ENCODE measurements at regions not wholly inside any gene's neighbourhood (a gene's known extent, or its start where the extent isn't known, plus 50 kb on each side); places are given as distances from the start of the nearest gene placed in this dataset.

DNA sequence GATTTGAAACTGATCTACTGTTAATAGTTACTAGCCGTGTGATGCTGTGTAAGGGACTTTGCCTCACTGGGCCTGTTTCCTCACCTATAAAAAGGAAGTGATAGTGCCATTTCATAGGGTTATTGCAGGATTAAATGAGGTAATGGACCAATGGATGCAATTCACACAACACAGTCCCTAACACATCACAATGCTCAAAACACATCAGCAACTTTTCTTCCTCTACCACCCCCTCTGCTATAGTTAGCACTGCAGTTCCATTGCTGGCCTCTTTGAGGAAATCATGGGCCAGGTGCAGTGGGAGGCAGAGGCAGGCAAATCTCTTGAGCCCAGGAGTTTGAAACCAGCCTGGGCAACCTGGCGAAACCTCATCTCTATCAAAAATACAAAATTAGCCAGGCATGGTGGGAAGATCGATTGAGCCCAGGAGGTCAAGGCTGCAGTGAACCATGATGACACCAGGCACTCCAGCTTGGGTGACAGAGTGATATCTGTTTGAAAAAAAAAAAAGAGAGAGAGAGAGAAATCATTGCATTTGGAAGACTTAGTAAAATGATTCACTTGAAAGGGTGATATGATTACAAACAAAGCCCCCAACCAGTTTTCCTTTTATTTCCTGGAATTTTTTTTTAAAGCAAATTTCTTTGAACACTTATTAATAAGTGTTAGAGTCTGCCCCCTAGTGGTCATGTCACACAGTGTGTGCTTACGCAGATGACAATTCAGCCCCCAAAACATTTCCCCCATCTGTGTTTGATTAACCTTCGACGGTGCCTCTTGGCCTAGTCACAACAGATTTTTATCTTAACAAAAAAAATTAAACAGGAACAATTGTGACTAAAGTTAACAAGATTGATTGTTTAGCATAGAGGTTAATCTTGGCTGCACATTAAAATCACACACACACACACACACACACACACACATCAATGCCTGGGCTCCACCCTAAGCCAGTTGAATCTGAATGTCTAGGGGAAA, 88.6 kb upstream of the BCL11A start:
- Histone ChIP-seq H3K9me3 (replicated peaks; ENCODE audit: control insufficient read depth, insufficient read depth, low read depth, low read length) (no peaks in the 10 kb centered on the region), H4K20me1 (replicated peaks; ENCODE audit: control insufficient read depth, insufficient read depth, low read length) (no peaks in the 10 kb centered on the region), H3K9ac (ENCODE audit: insufficient read depth in 1 of 2, low read depth in 2 of 2, low read length in 2 of 2) (no peak overlapping the region), H3K36me3 (ENCODE audit: control insufficient read depth, insufficient read depth, low read length) (no peaks in the 10 kb centered on the region), H3K4me3 (no peak overlapping the region), H3K9me1 (ENCODE audit: control insufficient read depth, insufficient read depth, low read length) (no peaks in the 10 kb centered on the region), H3K27ac (ENCODE audit: extremely low read depth, low read depth, low read length) (no peak overlapping the region), H2AFZ (ENCODE audit: low read depth, low read length) (no peak overlapping the region), H3K79me2 (ENCODE audit: control insufficient read depth, insufficient read depth, low read length) (no peaks in the 10 kb centered on the region), H3K4me2 (ENCODE audit: insufficient read depth, low read length) (no peak overlapping the region), H3K4me1 (replicated peaks in 1 of 2; ENCODE audit: control insufficient read depth in 2 of 2, insufficient read depth in 2 of 2, low read length in 2 of 2) (no peaks in the 10 kb centered on the region), H3K27me3 (ENCODE audit: control insufficient read depth in 2 of 2, insufficient read depth in 2 of 2, low read length in 2 of 2) (peaks cover 0 to 29% of the 10 kb centered on the region in 2 experiments; a peak in 3 of 5 replicates)
- in situ Hi-C loops (cut with MboI) (no loop called here), intact Hi-C loops (cut with micrococcal nuclease) (no loop called here)
- ATAC-seq (peak; percentile 92), DNase-seq (ENCODE audit: extremely low read depth in 1 of 4, low spot score in 3 of 4) (peak; percentile 46 to 62 (median 55)), FAIRE-seq (peak; percentile 83)
- TF ChIP-seq SMC3 (conservative IDR thresholded peaks at IDR 0.05; ENCODE audit: insufficient read depth, low read depth, low read length) (0 out of 2 replicates have a peak, but pooled peaks have one; percentile 5), RAD21 (CRISPR knock-in tag; conservative IDR thresholded peaks at IDR 0.05 in 1 of 2, IDR thresholded peaks at IDR 0.05 in 1 of 2) (peak in 1 of 2 experiments; percentile 6; a peak in 1 of 4 replicates)
- TF ChIP-seq, protein P1, sequence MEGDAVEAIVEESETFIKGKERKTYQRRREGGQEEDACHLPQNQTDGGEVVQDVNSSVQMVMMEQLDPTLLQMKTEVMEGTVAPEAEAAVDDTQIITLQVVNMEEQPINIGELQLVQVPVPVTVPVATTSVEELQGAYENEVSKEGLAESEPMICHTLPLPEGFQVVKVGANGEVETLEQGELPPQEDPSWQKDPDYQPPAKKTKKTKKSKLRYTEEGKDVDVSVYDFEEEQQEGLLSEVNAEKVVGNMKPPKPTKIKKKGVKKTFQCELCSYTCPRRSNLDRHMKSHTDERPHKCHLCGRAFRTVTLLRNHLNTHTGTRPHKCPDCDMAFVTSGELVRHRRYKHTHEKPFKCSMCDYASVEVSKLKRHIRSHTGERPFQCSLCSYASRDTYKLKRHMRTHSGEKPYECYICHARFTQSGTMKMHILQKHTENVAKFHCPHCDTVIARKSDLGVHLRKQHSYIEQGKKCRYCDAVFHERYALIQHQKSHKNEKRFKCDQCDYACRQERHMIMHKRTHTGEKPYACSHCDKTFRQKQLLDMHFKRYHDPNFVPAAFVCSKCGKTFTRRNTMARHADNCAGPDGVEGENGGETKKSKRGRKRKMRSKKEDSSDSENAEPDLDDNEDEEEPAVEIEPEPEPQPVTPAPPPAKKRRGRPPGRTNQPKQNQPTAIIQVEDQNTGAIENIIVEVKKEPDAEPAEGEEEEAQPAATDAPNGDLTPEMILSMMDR (IDR thresholded peaks at IDR 0.05 in 2 of 3, conservative IDR thresholded peaks at IDR 0.05 in 1 of 3; ENCODE audit: insufficient read depth in 2 of 3, low read depth in 1 of 3, low read length in 3 of 3), result peak; percentile 51 to 68 (median 65)
- TF ChIP-seq, protein P2, sequence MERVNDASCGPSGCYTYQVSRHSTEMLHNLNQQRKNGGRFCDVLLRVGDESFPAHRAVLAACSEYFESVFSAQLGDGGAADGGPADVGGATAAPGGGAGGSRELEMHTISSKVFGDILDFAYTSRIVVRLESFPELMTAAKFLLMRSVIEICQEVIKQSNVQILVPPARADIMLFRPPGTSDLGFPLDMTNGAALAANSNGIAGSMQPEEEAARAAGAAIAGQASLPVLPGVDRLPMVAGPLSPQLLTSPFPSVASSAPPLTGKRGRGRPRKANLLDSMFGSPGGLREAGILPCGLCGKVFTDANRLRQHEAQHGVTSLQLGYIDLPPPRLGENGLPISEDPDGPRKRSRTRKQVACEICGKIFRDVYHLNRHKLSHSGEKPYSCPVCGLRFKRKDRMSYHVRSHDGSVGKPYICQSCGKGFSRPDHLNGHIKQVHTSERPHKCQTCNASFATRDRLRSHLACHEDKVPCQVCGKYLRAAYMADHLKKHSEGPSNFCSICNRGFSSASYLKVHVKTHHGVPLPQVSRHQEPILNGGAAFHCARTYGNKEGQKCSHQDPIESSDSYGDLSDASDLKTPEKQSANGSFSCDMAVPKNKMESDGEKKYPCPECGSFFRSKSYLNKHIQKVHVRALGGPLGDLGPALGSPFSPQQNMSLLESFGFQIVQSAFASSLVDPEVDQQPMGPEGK (CRISPR knock-in tag; IDR thresholded peaks at IDR 0.05; ENCODE audit: borderline replicate concordance), result no peak
- POLR2A ChIA-PET, result no interaction called here
- BruUV-seq (replicated peaks), result no TSS peak
- CTCF ChIA-PET (ENCODE audit: low intra/inter-chr PET ratio), result no interaction called here
- 1% methylated on average over 6 of the region's 6 CpGs for WGBS (ENCODE audit: insufficient coverage, low coverage, missing lambda C conversion rate)

Data from K562 (cell line).